ENCODE measurements at regions not wholly inside any gene's neighbourhood (a gene's known extent, or its start where the extent isn't known, plus 50 kb on each side); places are given as distances from the start of the nearest gene placed in this dataset.

DNA sequence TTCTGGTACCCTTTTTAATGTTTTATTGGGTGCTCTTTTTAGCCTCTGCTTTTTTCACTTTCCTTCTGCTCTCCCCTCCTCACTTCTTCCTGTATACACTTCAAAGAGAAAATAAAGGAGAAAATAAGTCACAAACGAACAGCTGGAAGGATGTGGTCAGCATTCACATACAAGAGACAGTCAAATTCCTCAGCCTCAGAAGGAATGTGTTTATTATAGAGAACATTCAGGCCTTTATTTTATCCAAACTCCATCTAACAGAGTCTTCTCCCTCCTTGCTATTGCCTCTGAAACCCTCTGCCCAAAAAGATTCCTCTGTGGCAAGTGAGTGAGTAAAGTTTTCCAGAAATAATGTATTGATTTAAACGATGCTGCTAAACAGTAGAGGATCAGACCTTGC is 490.4 kb downstream of the FRK start:
- Histone ChIP-seq H3K79me2 (replicated peaks; ENCODE audit: insufficient read depth) (no peaks in the 10 kb centered on the region), H3K4me2 (no peak overlapping the region), H4K20me1 (replicated peaks; ENCODE audit: insufficient read depth) (no peaks in the 10 kb centered on the region), H3K4me1 (ENCODE audit: insufficient read depth) (no peaks in the 10 kb centered on the region), H3K27ac (ENCODE audit: low read depth) (no peak overlapping the region), H2AFZ (no peak overlapping the region), H3K9me2 (ENCODE audit: insufficient read depth) (no peaks in the 10 kb centered on the region), H3F3A (replicated peaks; ENCODE audit: low read depth) (no peaks in the 10 kb centered on the region), H3K36me3 (ENCODE audit: insufficient read depth) (no peaks in the 10 kb centered on the region), H3K27me3 (ENCODE audit: insufficient read depth) (no peaks in the 10 kb centered on the region), H3K4me3 (no peak overlapping the region)
- Mint-ChIP-seq H3K27ac (no peak overlapping the region), H3K27me3 (ENCODE audit: insufficient read depth, low read depth, poor library complexity) (no peaks in the 10 kb centered on the region), H3K9me3 (no peaks in the 10 kb centered on the region), H3K4me3 (no peak overlapping the region), H3K36me3 (ENCODE audit: low read depth) (no peaks in the 10 kb centered on the region), H3K4me1 (no peaks in the 10 kb centered on the region)
- DNase-seq (ENCODE audit: low spot score) (peak; percentile 2), ATAC-seq (no peak)
- TF ChIP-seq ZNF331 (CRISPR knock-in tag; IDR thresholded peaks at IDR 0.05; ENCODE audit: low read depth) (no peak), POLR2AphosphoS5 (IDR thresholded peaks at IDR 0.05; ENCODE audit: low read depth) (no peak)

DNA sequence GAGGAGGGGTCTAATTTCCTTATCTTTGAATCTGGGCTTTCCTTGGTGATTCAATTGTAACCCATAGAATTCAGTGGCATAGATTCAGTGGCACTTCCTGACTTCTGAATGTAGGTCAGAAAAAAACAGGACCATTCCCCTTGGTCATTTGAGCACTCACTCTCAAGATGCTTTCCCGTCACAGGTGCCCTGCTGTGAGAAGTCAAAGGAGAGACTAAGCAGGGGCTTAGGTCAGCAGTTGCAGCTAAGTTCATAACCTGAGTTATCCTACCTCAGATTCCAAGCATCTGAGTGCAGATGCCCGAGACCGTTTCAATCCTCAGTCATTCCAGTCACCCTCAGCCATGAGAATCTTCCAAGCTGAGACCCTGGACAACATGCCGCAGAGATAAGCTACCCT is 506.6 kb downstream of the FRK start:
- Histone ChIP-seq H3K9me2 (ENCODE audit: insufficient read depth) (no peaks in the 10 kb centered on the region), H3F3A (replicated peaks; ENCODE audit: low read depth) (no peaks in the 10 kb centered on the region), H3K27me3 (ENCODE audit: insufficient read depth) (peaks cover 16% of the 10 kb centered on the region), H3K27ac (ENCODE audit: low read depth) (no peak overlapping the region), H2AFZ (no peak overlapping the region), H3K4me3 (no peak overlapping the region), H3K4me2 (no peak overlapping the region), H3K36me3 (ENCODE audit: insufficient read depth) (no peaks in the 10 kb centered on the region), H4K20me1 (replicated peaks; ENCODE audit: insufficient read depth) (no peaks in the 10 kb centered on the region), H3K79me2 (replicated peaks; ENCODE audit: insufficient read depth) (no peaks in the 10 kb centered on the region), H3K4me1 (ENCODE audit: insufficient read depth) (no peaks in the 10 kb centered on the region)
- peaks cover 4% of the 10 kb centered on the region; the same call in 1 of the 3 replicates for H3K4me1 Mint-ChIP-seq
- no peak overlapping the region for H3K4me3 Mint-ChIP-seq
- ATAC-seq (peak; percentile 62), DNase-seq (ENCODE audit: low spot score) (peak; percentile 43)
- no peaks in the 10 kb centered on the region for H3K36me3 Mint-ChIP-seq (ENCODE audit: low read depth)
- peaks cover 2% of the 10 kb centered on the region for H3K27me3 Mint-ChIP-seq (ENCODE audit: insufficient read depth, low read depth, poor library complexity)
- no peaks in the 10 kb centered on the region for H3K9me3 Mint-ChIP-seq
- TF ChIP-seq ZNF114 (CRISPR knock-in tag; IDR thresholded peaks at IDR 0.05) (no peak), JUNB (IDR thresholded peaks at IDR 0.05; ENCODE audit: unreplicated experiment) (no peak), REST (IDR thresholded peaks at IDR 0.05; ENCODE audit: unreplicated experiment) (no peak), EZH2phosphoT487 (IDR thresholded peaks at IDR 0.05; ENCODE audit: unreplicated experiment) (no peak), CREB1 (CRISPR knock-in tag; IDR thresholded peaks at IDR 0.05; ENCODE audit: low read depth) (no peak), POLR2AphosphoS5 (IDR thresholded peaks at IDR 0.05; ENCODE audit: low read depth) (no peak)
- H3K27ac Mint-ChIP-seq, result no peak overlapping the region

DNA sequence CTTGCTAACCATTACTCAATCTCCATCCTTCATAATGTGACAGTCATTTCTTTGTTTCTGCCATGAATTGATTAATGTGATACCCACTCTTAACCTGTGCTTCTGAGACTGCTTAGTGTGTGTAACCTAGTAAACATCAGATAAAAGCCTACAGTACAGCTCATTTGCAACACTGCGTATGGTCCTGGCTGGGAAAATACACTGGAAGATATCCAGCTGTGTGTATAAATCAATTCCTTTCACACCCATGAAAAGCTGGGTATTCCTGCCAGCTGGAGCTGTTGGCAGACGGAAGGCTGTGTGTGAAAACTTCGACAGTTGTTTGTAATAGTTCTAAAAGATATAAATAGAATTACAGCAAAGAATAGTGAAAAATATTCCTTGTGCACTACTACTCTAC is 509.2 kb downstream of the FRK start:
- Histone ChIP-seq H3K9me2 (ENCODE audit: insufficient read depth) (no peaks in the 10 kb centered on the region), H3K27ac (ENCODE audit: low read depth) (no peak overlapping the region), H3K27me3 (ENCODE audit: insufficient read depth) (peaks cover 39% of the 10 kb centered on the region), H2AFZ (no peak overlapping the region), H3F3A (replicated peaks; ENCODE audit: low read depth) (no peaks in the 10 kb centered on the region), H3K4me2 (no peak overlapping the region), H4K20me1 (replicated peaks; ENCODE audit: insufficient read depth) (no peaks in the 10 kb centered on the region), H3K4me3 (no peak overlapping the region), H3K36me3 (ENCODE audit: insufficient read depth) (no peaks in the 10 kb centered on the region), H3K79me2 (replicated peaks; ENCODE audit: insufficient read depth) (no peaks in the 10 kb centered on the region), H3K4me1 (ENCODE audit: insufficient read depth) (no peaks in the 10 kb centered on the region)
- no peaks in the 10 kb centered on the region for H3K36me3 Mint-ChIP-seq (ENCODE audit: low read depth)
- DNase-seq (ENCODE audit: low spot score), result no peak
- H3K4me1 Mint-ChIP-seq, result peaks cover 4% of the 10 kb centered on the region; the same call in 1 of the 3 replicates
- H3K27me3 Mint-ChIP-seq (ENCODE audit: insufficient read depth, low read depth, poor library complexity), result peaks cover 6% of the 10 kb centered on the region
- no peak for ATAC-seq
- H3K9me3 Mint-ChIP-seq, result no peaks in the 10 kb centered on the region
- no peak overlapping the region for H3K4me3 Mint-ChIP-seq
- H3K27ac Mint-ChIP-seq, result no peak overlapping the region
- no peak for TF ChIP-seq POLR2AphosphoS5 (IDR thresholded peaks at IDR 0.05; ENCODE audit: low read depth)
- TF ChIP-seq EZH2 (IDR thresholded peaks at IDR 0.05; ENCODE audit: low read depth, unreplicated experiment), result no peak
- no peak for TF ChIP-seq STAT1 (IDR thresholded peaks at IDR 0.05; ENCODE audit: unreplicated experiment)
- TF ChIP-seq ZNF114 (CRISPR knock-in tag; IDR thresholded peaks at IDR 0.05), result no peak

Measured in GM23338 (cell line).